ENCODE measurements at regions not wholly inside any gene's neighbourhood (a gene's known extent, or its start where the extent isn't known, plus 50 kb on each side); places are given as distances from the start of the nearest gene placed in this dataset.

DNA sequence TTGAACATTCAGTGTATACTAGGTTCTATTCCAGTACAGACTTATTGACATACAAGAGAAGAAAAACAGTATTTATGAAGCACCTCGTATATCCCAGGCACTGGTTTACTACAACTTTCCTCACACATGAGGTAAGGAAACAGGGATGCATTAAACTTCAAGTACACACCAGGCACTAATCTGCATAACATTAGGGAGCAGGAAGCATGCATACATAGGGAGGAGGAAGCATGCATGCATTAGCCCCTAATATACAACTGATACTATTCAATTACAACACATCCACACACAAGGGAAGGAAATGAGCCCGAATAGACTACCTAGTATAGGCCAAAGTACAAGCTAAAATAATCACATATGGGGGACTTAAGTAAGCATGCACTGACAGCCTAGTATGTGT is 525.3 kb downstream of the SUCLG1 start:
- no peaks in the 10 kb centered on the region for H4K20me1 ChIP-seq (ENCODE audit: control insufficient read depth, insufficient read depth)
- H3K27me3 ChIP-seq (replicated peaks in 1 of 2; ENCODE audit: control insufficient read depth in 2 of 2, insufficient read depth in 2 of 2, low read length in 1 of 2), result no peaks in the 10 kb centered on the region
- in situ Hi-C loops (cut with MboI) (no loop called here), intact Hi-C loops (cut with micrococcal nuclease; ENCODE audit: unreplicated experiment) (no loop called here)
- no peak overlapping the region for H3K27ac ChIP-seq (ENCODE audit: control insufficient read depth, insufficient read depth)
- no peak overlapping the region for H3K9ac ChIP-seq (ENCODE audit: control insufficient read depth, insufficient read depth, low read length)
- no peak overlapping the region for H3K4me3 ChIP-seq
- POLR2A ChIA-PET, result no interaction called here
- FAIRE-seq (no peak), DNase-seq (ENCODE audit: low read depth, low spot score) (no peak), ATAC-seq (no peak)
- no peaks in the 10 kb centered on the region for H3K9me3 ChIP-seq (replicated peaks; ENCODE audit: control insufficient read depth, insufficient read depth, low read length)
- WGBS (ENCODE audit: insufficient coverage, insufficient replicate concordance, low lambda C conversion rate, missing lambda C conversion rate), result 2% methylated on average over 2 of the region's 2 CpGs
- CTCF ChIA-PET, result interaction anchor here (0.6 kb wide), 1 partner anchor 262 kb away, joined by 3 read pairs; no protein-coding TSS in a partner anchor
- H3K36me3 ChIP-seq (ENCODE audit: control insufficient read depth in 2 of 2, insufficient read depth in 2 of 2, low read length in 1 of 2), result no peaks in the 10 kb centered on the region
- H3K4me1 ChIP-seq (ENCODE audit: control insufficient read depth, insufficient read depth, low read length), result no peaks in the 10 kb centered on the region
- H3K4me2 ChIP-seq (ENCODE audit: control insufficient read depth, insufficient read depth), result no peak overlapping the region
- no peaks in the 10 kb centered on the region for H3K79me2 ChIP-seq (ENCODE audit: control insufficient read depth, insufficient read depth, low read length)
- RAD21 ChIA-PET (ENCODE audit: unreplicated experiment), result no interaction called here
- BruUV-seq (replicated peaks), result no TSS peak
- no peak for TF ChIP-seq KAT2A (conservative IDR thresholded peaks at IDR 0.05; ENCODE audit: control insufficient read depth, low read depth, low read length)
- no peak for TF ChIP-seq TCF12 (IDR thresholded peaks at IDR 0.05; ENCODE audit: low read depth, low read length)
- TF ChIP-seq CHD2 (IDR thresholded peaks at IDR 0.05; ENCODE audit: borderline replicate concordance, low read depth, low read length), result no peak
- TF ChIP-seq, protein P1, sequence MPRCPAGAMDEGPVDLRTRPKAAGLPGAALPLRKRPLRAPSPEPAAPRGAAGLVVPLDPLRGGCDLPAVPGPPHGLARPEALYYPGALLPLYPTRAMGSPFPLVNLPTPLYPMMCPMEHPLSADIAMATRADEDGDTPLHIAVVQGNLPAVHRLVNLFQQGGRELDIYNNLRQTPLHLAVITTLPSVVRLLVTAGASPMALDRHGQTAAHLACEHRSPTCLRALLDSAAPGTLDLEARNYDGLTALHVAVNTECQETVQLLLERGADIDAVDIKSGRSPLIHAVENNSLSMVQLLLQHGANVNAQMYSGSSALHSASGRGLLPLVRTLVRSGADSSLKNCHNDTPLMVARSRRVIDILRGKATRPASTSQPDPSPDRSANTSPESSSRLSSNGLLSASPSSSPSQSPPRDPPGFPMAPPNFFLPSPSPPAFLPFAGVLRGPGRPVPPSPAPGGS (IDR thresholded peaks at IDR 0.05; ENCODE audit: borderline replicate concordance, insufficient read depth, low read depth, low read length, poor library complexity, severe bottlenecking), result no peak
- no peak for TF ChIP-seq RCOR1 (conservative IDR thresholded peaks at IDR 0.05; ENCODE audit: low read depth, low read length)
- TF ChIP-seq CEBPB (IDR thresholded peaks at IDR 0.05; ENCODE audit: borderline replicate concordance in 1 of 2, low read depth in 2 of 2, low read length in 2 of 2), result no peak
- TF ChIP-seq ZNF207 (IDR thresholded peaks at IDR 0.05; ENCODE audit: borderline replicate concordance), result no peak
- TF ChIP-seq ZSCAN29 (IDR thresholded peaks at IDR 0.05), result no peak
- no peak for TF ChIP-seq LARP7 (IDR thresholded peaks at IDR 0.05)
- no peak for TF ChIP-seq CREM (IDR thresholded peaks at IDR 0.05; ENCODE audit: low read depth)
- TF ChIP-seq SPI1 (IDR thresholded peaks at IDR 0.05; ENCODE audit: borderline replicate concordance, insufficient read depth, low read depth, low read length), result no peak
- no peak overlapping the region for H2AFZ ChIP-seq (ENCODE audit: control insufficient read depth, low read depth, low read length)
- SMC1A ChIA-PET (ENCODE audit: uncharacterized antibody, unreplicated experiment), result no interaction called here
